Ishikawa (cell line): ENCODE measurements at regions not wholly inside any gene's neighbourhood (a gene's known extent, or its start where the extent isn't known, plus 50 kb on each side); places are given as distances from the start of the nearest gene placed in this dataset.
A peak's percentile ranks its signal among the peaks of the same experiment; 100 is the strongest.

ENCODE experiments used
- CEBPB ChIP-seq: IDR thresholded peaks from 2 replicates; pipeline ENCODE4 v1.6.1; 2012
- CREB1 ChIP-seq: IDR thresholded peaks from 2 replicates; pipeline ENCODE4 v1.6.1; 2012; ENCODE audit warnings: low read depth
- EGR1 ChIP-seq: IDR thresholded peaks from 2 replicates; pipeline ENCODE4 v1.6.1; 2012
- EP300 ChIP-seq: IDR thresholded peaks from 2 replicates; pipeline ENCODE4 v1.6.1; 2012; ENCODE audit warnings: borderline replicate concordance
- FOXM1 ChIP-seq: IDR thresholded peaks from 2 replicates; pipeline ENCODE4 v1.6.1; 2012; ENCODE audit warnings: low read depth, borderline replicate concordance
- NFIC ChIP-seq: IDR thresholded peaks from 2 replicates; pipeline ENCODE4 v1.6.1; 2012
- RAD21 ChIP-seq: IDR thresholded peaks from 2 replicates; pipeline ENCODE4 v1.6.1; 2012; ENCODE audit warnings: low read depth
- TAF1 ChIP-seq: IDR thresholded peaks from 2 replicates; pipeline ENCODE4 v1.6.1; 2012; ENCODE audit warnings: low read depth, mild to moderate bottlenecking
- TCF12 ChIP-seq: IDR thresholded peaks from 2 replicates; pipeline ENCODE4 v1.6.1; 2012; ENCODE audit warnings: low read depth
- TEAD4 ChIP-seq: IDR thresholded peaks from 2 replicates; pipeline ENCODE4 v1.6.1; 2012
- USF1 ChIP-seq: IDR thresholded peaks from 2 replicates; pipeline ENCODE4 v1.6.1; 2012
- YY1 ChIP-seq: IDR thresholded peaks from 2 replicates; pipeline ENCODE4 v1.6.1; 2012; ENCODE audit warnings: low read depth
- ZBTB7A ChIP-seq: IDR thresholded peaks from 2 replicates; pipeline ENCODE4 v1.6.1; 2012; ENCODE audit warnings: low read depth
- TF ChIP-seq, protein P1 (sequence below): IDR thresholded peaks from 2 replicates; pipeline ENCODE4 v1.6.1; 2012
- TF ChIP-seq, protein P2 (sequence below): IDR thresholded peaks from 2 replicates; pipeline ENCODE4 v1.6.1; 2012; ENCODE audit warnings: low read depth, mild to moderate bottlenecking

DNA sequence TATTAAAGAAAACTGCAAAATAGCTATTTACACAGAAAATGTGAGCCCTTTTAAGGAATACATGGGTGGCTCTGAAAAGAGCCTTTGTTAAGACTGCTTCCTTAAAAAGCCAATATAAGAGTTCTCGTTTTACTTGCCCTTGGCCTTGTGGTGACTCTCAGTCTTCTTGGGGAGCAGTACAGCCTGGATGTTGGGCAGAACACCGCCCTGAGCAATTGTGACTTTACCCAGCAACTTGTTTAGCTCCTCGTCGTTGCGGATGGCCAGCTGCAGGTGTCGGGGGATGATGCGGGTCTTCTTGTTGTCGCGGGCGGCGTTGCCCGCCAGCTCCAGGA, 111.5 kb downstream of the HFE start:
- no peak for TF ChIP-seq EP300
- no peak for TF ChIP-seq USF1
- TF ChIP-seq, protein P1, sequence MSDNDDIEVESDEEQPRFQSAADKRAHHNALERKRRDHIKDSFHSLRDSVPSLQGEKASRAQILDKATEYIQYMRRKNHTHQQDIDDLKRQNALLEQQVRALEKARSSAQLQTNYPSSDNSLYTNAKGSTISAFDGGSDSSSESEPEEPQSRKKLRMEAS, result 0 out of 2 replicates have a peak, but pooled peaks have one; percentile 9
- no peak for TF ChIP-seq FOXM1

DNA sequence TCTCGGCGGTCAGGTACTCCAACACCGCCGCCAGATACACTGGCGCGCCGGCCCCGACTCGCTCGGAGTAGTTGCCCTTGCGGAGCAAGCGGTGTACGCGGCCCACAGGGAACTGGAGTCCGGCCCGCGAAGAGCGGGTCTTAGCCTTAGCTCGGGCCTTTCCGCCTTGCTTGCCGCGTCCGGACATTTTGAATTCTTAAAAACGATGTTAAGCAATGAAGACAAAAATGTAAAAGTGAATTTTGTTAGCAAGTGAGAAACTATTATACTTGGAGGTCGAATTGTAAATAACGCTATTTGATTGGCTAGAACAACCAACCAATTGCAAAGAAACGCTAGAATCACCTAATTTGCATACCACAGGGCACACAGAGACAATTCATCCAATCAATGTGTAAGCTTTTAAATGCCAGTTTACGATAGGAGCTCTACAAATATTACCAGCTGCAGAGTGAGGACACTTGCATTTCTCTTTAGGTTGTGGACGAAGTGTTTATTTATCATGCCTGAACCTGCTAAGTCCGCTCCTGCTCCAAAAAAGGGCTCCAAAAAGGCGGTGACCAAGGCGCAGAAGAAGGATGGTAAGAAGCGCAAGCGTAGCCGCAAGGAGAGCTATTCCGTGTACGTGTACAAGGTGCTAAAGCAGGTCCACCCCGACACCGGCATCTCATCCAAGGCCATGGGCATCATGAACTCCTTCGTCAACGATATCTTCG, 112.0 kb downstream of the HFE start:
- TF ChIP-seq CREB1 (no peak), TAF1 (peak; percentile 74), YY1 (peak; percentile 31; the same call in 1 of the 2 replicates), TEAD4 (no peak), CEBPB (0 out of 2 replicates have a peak, but pooled peaks have one; percentile 12), EGR1 (no peak), RAD21 (no peak), FOXM1 (no peak), EP300 (no peak), ZBTB7A (no peak), NFIC (no peak), USF1 (no peak), TCF12 (peak; percentile 40; the same call in 1 of the 2 replicates)
- TF ChIP-seq, protein P2, sequence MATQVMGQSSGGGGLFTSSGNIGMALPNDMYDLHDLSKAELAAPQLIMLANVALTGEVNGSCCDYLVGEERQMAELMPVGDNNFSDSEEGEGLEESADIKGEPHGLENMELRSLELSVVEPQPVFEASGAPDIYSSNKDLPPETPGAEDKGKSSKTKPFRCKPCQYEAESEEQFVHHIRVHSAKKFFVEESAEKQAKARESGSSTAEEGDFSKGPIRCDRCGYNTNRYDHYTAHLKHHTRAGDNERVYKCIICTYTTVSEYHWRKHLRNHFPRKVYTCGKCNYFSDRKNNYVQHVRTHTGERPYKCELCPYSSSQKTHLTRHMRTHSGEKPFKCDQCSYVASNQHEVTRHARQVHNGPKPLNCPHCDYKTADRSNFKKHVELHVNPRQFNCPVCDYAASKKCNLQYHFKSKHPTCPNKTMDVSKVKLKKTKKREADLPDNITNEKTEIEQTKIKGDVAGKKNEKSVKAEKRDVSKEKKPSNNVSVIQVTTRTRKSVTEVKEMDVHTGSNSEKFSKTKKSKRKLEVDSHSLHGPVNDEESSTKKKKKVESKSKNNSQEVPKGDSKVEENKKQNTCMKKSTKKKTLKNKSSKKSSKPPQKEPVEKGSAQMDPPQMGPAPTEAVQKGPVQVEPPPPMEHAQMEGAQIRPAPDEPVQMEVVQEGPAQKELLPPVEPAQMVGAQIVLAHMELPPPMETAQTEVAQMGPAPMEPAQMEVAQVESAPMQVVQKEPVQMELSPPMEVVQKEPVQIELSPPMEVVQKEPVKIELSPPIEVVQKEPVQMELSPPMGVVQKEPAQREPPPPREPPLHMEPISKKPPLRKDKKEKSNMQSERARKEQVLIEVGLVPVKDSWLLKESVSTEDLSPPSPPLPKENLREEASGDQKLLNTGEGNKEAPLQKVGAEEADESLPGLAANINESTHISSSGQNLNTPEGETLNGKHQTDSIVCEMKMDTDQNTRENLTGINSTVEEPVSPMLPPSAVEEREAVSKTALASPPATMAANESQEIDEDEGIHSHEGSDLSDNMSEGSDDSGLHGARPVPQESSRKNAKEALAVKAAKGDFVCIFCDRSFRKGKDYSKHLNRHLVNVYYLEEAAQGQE, result no peak
- TF ChIP-seq, protein P1, result 0 out of 2 replicates have a peak, but pooled peaks have one; percentile 2

DNA sequence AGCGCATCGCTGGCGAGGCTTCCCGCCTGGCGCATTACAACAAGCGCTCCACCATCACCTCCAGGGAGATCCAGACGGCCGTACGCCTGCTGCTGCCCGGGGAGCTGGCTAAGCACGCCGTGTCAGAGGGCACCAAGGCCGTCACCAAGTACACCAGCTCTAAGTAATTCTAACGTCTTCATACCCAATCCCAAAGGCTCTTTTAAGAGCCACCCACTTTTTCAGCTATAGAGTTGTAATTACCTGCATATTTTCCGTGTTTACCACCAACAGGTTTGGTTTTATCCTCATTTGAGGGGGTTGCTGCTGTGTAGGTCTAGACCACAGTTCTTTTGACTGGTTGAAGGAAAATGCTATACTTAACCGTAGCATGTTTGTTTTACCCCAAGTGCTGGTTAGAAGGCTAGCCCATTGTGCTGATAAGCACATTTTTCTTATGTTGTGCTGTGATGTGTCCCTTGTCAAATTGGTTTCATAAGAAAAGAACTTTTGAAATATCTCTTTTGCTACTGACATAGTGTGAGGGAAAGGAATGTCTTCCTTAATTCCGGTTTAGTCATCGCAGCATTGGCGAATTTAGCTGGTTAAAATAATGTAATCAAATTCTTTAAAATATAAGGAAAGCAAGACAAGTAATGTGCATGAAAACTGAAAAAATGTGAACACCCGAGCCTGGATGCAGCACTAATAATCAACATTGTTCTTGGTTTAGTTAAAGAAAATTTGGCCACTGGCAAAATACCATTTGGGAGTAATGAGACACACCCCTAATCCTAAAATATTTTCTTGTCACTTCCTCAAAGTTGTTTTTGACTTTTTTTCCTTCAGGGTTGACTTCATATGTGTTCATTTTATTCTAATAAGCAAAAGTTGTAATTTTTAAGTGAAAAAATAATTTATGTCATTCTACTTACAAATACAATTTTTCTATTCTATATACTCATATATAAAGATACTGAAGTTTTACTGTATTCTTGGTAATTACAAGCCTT, 112.8 kb downstream of the HFE start:
- TF ChIP-seq, protein P1, result peak; percentile 37; the same call in 1 of the 2 replicates
- TF ChIP-seq EP300, result no peak

- no peak for TF ChIP-seq TCF12
- TF ChIP-seq CEBPB, result no peak
- TF ChIP-seq RAD21, result no peak
- TF ChIP-seq, protein P2, result no peak
- no peak for TF ChIP-seq NFIC
- no peak for TF ChIP-seq YY1
Observed at GRCh38 chr6:26200918-26201721, 113.9 kb downstream of the HFE start.

DNA sequence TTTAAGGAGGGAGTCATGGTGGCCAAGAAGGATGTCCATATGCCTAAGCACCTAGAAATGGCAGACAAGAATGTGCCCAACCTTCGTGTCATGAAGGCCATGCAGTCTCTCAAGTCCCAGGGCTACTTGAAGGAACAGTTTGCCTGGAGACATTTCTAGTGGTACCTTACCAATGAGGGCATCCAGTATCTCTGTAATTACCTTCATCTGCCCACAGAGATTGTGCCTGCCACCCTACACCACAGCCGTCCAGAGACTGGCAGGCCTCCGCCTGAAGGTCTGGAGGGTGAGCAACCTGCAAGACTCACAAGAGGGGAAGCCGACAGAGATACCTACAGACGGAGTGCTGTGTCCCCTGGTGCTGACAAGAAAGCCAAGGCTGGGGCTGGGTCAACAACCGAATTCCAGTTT, 115.0 kb downstream of the HFE start:
- TF ChIP-seq USF1 (no peak), TEAD4 (no peak), RAD21 (no peak), EP300 (no peak)
